GM12875 (cell line): ENCODE measurements at regions not wholly inside any gene's neighbourhood (a gene's known extent, or its start where the extent isn't known, plus 50 kb on each side); places are given as distances from the start of the nearest gene placed in this dataset.

Experiments used
- H3K4me3 ChIP-seq: one replicate; pipeline ENCODE4 v1.5.1; 2011; ENCODE audit warnings: low read depth, low read length, control low read depth
- TF ChIP-seq, protein P1 (sequence below): IDR thresholded peaks from 2 replicates; pipeline ENCODE4 v1.5.1; 2011; ENCODE audit warnings: low read depth, mild to moderate bottlenecking, control low read depth, inconsistent platforms, low read length, moderate library complexity, borderline replicate concordance; ENCODE audit not compliant: insufficient read depth

DNA sequence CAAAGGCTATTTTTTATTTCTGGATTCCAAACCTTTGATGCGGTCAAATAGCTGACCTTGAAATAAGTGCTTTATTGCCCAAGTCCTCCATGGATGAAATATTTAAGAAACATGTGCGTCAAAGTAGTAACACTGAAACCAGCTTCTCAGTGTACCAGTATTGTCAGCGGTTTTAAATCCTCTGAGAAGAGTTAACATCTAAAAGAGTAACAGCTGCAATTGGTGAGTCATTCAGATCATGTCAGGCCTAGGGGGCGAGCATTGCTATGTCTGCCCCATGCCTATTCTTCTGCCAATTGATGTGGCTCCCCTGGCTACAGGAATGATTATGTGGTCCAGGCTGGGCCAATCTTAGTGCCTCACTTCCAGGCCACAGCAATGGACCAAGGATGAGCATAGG is 263.3 kb upstream of the SORL1-AS1 start:
- no peak overlapping the region for H3K4me3 ChIP-seq
- TF ChIP-seq, protein P1, sequence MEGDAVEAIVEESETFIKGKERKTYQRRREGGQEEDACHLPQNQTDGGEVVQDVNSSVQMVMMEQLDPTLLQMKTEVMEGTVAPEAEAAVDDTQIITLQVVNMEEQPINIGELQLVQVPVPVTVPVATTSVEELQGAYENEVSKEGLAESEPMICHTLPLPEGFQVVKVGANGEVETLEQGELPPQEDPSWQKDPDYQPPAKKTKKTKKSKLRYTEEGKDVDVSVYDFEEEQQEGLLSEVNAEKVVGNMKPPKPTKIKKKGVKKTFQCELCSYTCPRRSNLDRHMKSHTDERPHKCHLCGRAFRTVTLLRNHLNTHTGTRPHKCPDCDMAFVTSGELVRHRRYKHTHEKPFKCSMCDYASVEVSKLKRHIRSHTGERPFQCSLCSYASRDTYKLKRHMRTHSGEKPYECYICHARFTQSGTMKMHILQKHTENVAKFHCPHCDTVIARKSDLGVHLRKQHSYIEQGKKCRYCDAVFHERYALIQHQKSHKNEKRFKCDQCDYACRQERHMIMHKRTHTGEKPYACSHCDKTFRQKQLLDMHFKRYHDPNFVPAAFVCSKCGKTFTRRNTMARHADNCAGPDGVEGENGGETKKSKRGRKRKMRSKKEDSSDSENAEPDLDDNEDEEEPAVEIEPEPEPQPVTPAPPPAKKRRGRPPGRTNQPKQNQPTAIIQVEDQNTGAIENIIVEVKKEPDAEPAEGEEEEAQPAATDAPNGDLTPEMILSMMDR = no peak

DNA sequence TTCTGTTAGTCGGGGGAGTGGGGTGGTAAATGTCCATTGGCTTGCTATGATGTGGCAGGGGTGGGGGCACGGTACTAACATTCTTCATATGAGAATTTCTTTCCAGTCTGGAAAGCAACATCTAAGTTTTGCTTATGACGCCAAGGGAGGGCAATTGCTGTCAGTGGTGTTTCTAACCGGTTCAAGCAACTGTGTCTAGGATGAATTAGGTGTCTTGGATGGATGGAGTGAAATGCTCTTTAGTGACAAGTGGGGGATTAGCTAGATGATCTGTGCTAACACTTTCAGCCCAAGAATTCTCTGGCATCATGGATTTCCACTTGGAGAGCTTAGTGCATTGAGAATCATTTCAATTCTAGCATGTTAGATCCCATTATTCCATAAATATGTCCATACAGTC is 262.6 kb upstream of the SORL1-AS1 start:
- TF ChIP-seq, protein P1 = no peak
- no peak overlapping the region for H3K4me3 ChIP-seq

DNA sequence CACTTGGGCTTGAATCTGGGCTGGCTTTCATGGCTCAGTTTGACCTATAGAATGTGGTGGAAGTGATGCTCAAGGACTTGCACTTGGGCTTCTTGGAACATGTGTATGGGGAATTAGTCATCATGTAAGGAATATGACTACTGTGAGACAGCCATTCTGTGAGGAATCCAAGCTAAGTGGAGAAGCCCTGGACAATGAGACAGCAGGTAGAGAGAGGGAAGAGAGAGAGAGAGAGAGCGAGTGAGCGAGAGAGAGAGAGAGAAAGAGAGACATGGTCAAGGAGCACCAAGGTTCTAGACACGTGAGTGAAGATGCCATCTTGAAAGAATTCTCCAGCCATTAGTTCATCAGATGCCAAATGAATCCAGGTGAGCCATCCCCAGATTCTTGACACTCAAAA is 261.6 kb upstream of the SORL1-AS1 start:
- no peak overlapping the region for H3K4me3 ChIP-seq
- TF ChIP-seq, protein P1 = no peak

DNA sequence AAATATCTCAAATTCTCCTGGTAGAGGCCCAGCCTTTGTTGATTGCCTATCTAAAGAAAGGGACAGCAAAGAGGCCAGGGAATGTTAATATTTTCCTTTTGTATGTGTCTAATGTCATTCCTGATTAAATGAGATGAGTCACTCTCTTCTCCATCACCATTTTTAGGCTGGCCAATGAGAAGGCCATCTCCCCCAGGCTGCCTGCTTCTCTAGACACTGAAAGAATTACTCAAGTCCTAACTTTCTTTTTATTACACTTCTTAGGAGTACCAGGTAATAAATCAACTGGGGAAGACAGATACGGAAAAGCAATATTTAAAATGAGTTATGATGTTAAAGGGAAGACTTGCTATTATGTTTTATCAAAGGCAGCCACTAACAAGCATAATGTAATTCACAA is 259.2 kb upstream of the SORL1-AS1 start:
- TF ChIP-seq, protein P1 = no peak
- H3K4me3 ChIP-seq = no peak overlapping the region

DNA sequence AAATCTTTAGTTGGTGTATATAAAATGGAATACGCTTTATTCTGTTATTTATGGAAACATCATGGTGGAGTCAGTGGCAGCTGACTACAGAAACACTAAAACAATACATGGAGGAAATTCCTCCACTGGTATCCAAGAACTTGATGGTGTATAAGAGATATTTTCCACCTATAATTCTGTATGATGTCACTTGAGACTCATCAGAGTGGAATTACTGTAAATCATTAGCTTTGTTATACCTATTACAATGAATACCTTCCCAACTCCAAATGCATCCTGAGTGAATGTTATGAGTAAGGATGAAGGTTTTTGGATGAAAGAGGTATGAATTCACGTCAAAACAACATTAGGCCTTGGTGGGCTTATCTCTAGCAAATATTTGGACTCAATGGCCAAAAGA is 258.5 kb upstream of the SORL1-AS1 start:
- no peak overlapping the region for H3K4me3 ChIP-seq

DNA sequence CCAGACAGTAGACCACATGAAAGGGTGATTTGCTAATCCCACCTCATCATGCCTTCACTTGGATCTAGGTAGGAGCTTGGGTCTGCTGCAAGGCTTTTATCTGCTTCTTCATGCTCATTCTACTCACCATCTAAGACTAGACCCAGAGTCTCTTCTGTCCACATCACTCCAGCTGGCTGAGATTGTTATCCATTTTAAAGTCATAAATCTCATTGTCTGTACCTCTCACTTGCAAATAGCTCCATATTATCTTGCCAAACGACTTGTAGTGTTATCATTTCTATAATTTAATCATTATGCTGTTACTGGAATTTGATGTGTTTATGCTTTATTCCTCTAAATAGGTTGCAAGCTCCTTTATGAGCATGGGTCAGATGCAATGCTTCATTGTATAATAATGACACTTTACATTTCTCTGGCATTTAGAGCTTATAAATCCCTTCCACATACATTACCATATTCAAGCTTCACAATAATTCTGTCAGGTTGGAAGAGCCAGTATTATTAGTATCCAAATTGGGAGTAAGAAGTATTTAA is 254.2 kb upstream of the SORL1-AS1 start:
- TF ChIP-seq, protein P1 = no peak

More for the DNA sequence above, 258.5 kb upstream of the SORL1-AS1 start:
- TF ChIP-seq, protein P1 = no peak

DNA sequence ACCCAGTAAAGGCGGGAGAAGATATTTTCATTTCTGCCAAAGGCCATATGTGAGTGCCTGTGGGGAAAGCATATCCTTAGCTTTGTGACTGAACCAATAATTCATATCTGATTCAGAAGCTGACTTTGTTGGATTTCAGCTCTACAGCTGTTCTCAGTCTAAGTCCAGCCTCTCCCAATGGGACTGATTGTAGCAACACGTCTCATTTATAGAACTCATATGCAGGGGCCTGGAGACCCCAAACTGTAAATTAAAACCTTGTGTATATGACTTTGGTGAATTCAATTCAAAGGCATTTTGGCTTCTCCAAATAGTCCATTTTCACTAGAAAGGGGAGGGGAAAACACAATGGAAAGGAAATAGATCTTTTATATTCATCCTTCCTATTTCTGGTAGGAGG is 250.4 kb upstream of the SORL1-AS1 start:
- no peak overlapping the region for H3K4me3 ChIP-seq
- TF ChIP-seq, protein P1 = no peak

More for the DNA sequence above, 254.2 kb upstream of the SORL1-AS1 start:
- no peak overlapping the region for H3K4me3 ChIP-seq
